HG03097 (cell line): ENCODE measurements at regions not wholly inside any gene's neighbourhood (a gene's known extent, or its start where the extent isn't known, plus 50 kb on each side); places are given as distances from the start of the nearest gene placed in this dataset.
"Not testable (repeated sequence)": the region's sequence is repeated elsewhere in the genome, so short reads cannot be mapped to it uniquely, and the experiment has no call there.

Experiments used
- ATAC-seq: cut with Tn5 transposase; IDR thresholded peaks from one replicate; pipeline ENCODE4 v1.9.1; 2021; ENCODE audit not compliant: unreplicated experiment, low FRiP score

- ATAC-seq, result no peak
Observed at GRCh38 chr1:192418552-192419285, 101.9 kb downstream of the RGS21 start.

GRCh38 chr1:192430644-192431043 lies 113.9 kb downstream of the RGS21 start:
- ATAC-seq, result no peak

GRCh38 chr1:192435704-192436103 lies 118.9 kb downstream of the RGS21 start:
- ATAC-seq, result no peak

- no peak for ATAC-seq
Observed at GRCh38 chr1:192436441-192437078, 119.8 kb downstream of the RGS21 start.

GRCh38 chr1:192438737-192439136 lies 121.9 kb downstream of the RGS21 start:
- no peak for ATAC-seq

- no peak for ATAC-seq
Observed at GRCh38 chr1:192439373-192440025, 122.7 kb downstream of the RGS21 start.

GRCh38 chr1:192441492-192441891 lies 124.7 kb downstream of the RGS21 start:
- no peak for ATAC-seq

GRCh38 chr1:192442736-192443135 lies 125.9 kb downstream of the RGS21 start:
- no peak for ATAC-seq

- ATAC-seq, result no peak
Observed at GRCh38 chr1:192443616-192444015, 126.8 kb downstream of the RGS21 start.

- ATAC-seq, result no peak
Observed at GRCh38 chr1:192445241-192445640, 128.4 kb downstream of the RGS21 start.

GRCh38 chr1:192445839-192446489 lies 129.2 kb downstream of the RGS21 start:
- ATAC-seq, result no peak

GRCh38 chr1:192448026-192448578 lies 127.5 kb upstream of the RGS1 start:
- ATAC-seq, result no peak

GRCh38 chr1:192453360-192453992 lies 122.1 kb upstream of the RGS1 start:
- ATAC-seq, result no peak

GRCh38 chr1:192459467-192459866 lies 116.1 kb upstream of the RGS1 start:
- ATAC-seq, result no peak

GRCh38 chr1:192461684-192462083 lies 113.9 kb upstream of the RGS1 start:
- no peak for ATAC-seq

GRCh38 chr1:192462616-192463015 lies 113.0 kb upstream of the RGS1 start:
- ATAC-seq, result no peak

- ATAC-seq, result no peak
Observed at GRCh38 chr1:192463661-192464060, 111.9 kb upstream of the RGS1 start.

GRCh38 chr1:192465221-192465620 lies 110.4 kb upstream of the RGS1 start:
- not testable (repeated sequence) for ATAC-seq

GRCh38 chr1:192474080-192474683 lies 101.4 kb upstream of the RGS1 start:
- no peak for ATAC-seq

- ATAC-seq, result no peak
Observed at GRCh38 chr1:192475329-192475728, 100.2 kb upstream of the RGS1 start.
